T-cell (primary cell): ENCODE measurements at regions not wholly inside any gene's neighbourhood (a gene's known extent, or its start where the extent isn't known, plus 50 kb on each side); places are given as distances from the start of the nearest gene placed in this dataset.

Source experiments
- ATAC-seq, 4 experiments: fragments of 200-7000 bp in 3 of 4; fragments of 150-1000 bp in 1 of 4; cut with Tn5 transposase; replicated peaks in 1 of 4; 1 replicate in 3 of 4; 2 replicates in 1 of 4; pipeline ENCODE4 v1.10.0; 2021; ENCODE audit warnings: moderate library complexity in 3 of 4, mild to moderate bottlenecking in 2 of 4, moderate number of reproducible peaks in 1 of 4
- CTCF ChIA-PET, 2 donors: fragments of 300-600 bp; sonication (Branson Sonifier 250); formaldehyde crosslinking; loops; one replicate each; lab custom pipeline; 2022; ENCODE audit warnings: antibody characterized with exemption in 2 of 2; lab: Charles Lee
- POLR2A ChIA-PET, 2 donors: fragments of 300-600 bp; sonication (Branson Sonifier 250); formaldehyde crosslinking; loops; one replicate each; lab custom pipeline; 2022; ENCODE audit warnings: antibody characterized with exemption in 2 of 2; lab: Charles Lee
- DNase-seq, 35 experiments: peaks; one replicate each; pipeline versions ENCODE4 v3.0.0 to v3.0.0-alpha.2; 2013 to 2023
- H3K27ac ChIP-seq: one replicate; pipeline ENCODE4 v1.5.1; 2013; ENCODE audit warnings: low read length
- H3K27me3 ChIP-seq, 2 experiments: replicated peaks in 1 of 2; 1 replicate in 1 of 2; 2 replicates in 1 of 2; pipeline versions ENCODE4 v1.6.1 to v1.7.0; 2013; ENCODE audit warnings: low read length in 1 of 2, mixed read lengths in 1 of 2; ENCODE audit not compliant: control insufficient read depth in 2 of 2, insufficient read depth in 2 of 2; ENCODE audit errors: extremely low read depth in 1 of 2
- H3K36me3 ChIP-seq, 2 donors: 1 replicate in 1 of 2; 2 replicates in 1 of 2; pipeline versions ENCODE4 v1.6.1 to v1.7.0; 2013; ENCODE audit warnings: low read length in 1 of 2; ENCODE audit not compliant: control insufficient read depth in 2 of 2, insufficient read depth in 1 of 2; ENCODE audit errors: extremely low read depth in 1 of 2
- H3K4me1 ChIP-seq, 2 experiments: 1 replicate in 1 of 2; 2 replicates in 1 of 2; pipeline versions ENCODE4 v1.6.1 to v1.7.0; 2013; ENCODE audit warnings: low read length in 2 of 2, mixed read lengths in 1 of 2; ENCODE audit not compliant: insufficient read depth in 2 of 2, control insufficient read depth in 1 of 2; ENCODE audit errors: extremely low read depth in 1 of 2
- H3K4me3 ChIP-seq, 2 donors: 1 replicate in 1 of 2; 2 replicates in 1 of 2; pipeline versions ENCODE4 v1.5.1 to v1.7.0; 2013; ENCODE audit warnings: mild to moderate bottlenecking in 2 of 2, low read length in 1 of 2, moderate library complexity in 1 of 2; ENCODE audit not compliant: control insufficient read depth in 1 of 2; ENCODE audit errors: extremely low read depth in 1 of 2
- H3K9me3 ChIP-seq: 2 replicates; pipeline ENCODE4 v1.7.0; 2013
- H3K27ac Mint-ChIP-seq, 2 donors: one replicate each; pipeline ENCODE4 v1.8.0; 2020 to 2021; ENCODE audit warnings: mild to moderate bottlenecking in 2 of 2, mixed read lengths in 2 of 2
- H3K27me3 Mint-ChIP-seq, 2 donors: one replicate each; pipeline ENCODE4 v1.8.0; 2021 to 2022; ENCODE audit warnings: mixed read lengths in 2 of 2
- H3K36me3 Mint-ChIP-seq: one replicate; pipeline ENCODE4 v1.8.0; 2021; ENCODE audit warnings: mixed read lengths
- H3K4me1 Mint-ChIP-seq, 3 donors: one replicate each; pipeline ENCODE4 v1.8.0; 2020 to 2022; ENCODE audit warnings: mixed read lengths in 3 of 3, mild to moderate bottlenecking in 1 of 3
- H3K4me3 Mint-ChIP-seq, 3 donors: one replicate each; pipeline ENCODE4 v1.8.0; 2020 to 2022; ENCODE audit warnings: mild to moderate bottlenecking in 3 of 3, mixed read lengths in 3 of 3, moderate library complexity in 3 of 3
- H3K9me3 Mint-ChIP-seq, 3 donors: one replicate each; pipeline ENCODE4 v1.8.0; 2020 to 2022; ENCODE audit warnings: mixed read lengths in 3 of 3
- WGBS: methylation state at CpG from one replicate; pipeline ENCODE4 v1.1.5; 2013; ENCODE audit warnings: missing lambda C conversion rate; ENCODE audit not compliant: insufficient coverage; 5-methylcytosine and 5-hydroxymethylcytosine counted together

GRCh38 chr15:62840526-62841268 lies 201.8 kb upstream of the TPM1 start:
- no peaks in the 10 kb centered on the region for H3K9me3 Mint-ChIP-seq
- ChIA-PET POLR2A (no interaction called here), CTCF (no interaction called here)
- no peak overlapping the region for H3K27ac Mint-ChIP-seq
- no peak for ATAC-seq
- H3K4me3 Mint-ChIP-seq = no peak overlapping the region
- Histone ChIP-seq H3K9me3 (no peaks in the 10 kb centered on the region), H3K4me3 (no peak overlapping the region), H3K36me3 (no peaks in the 10 kb centered on the region), H3K4me1 (no peaks in the 10 kb centered on the region), H3K27ac (no peak overlapping the region), H3K27me3 (peaks cover 0 to 20% of the 10 kb centered on the region in 2 experiments)
- H3K36me3 Mint-ChIP-seq = no peaks in the 10 kb centered on the region
- 89% methylated on average over 16 of the region's 22 CpGs for WGBS
- DNase-seq = no peak
- H3K27me3 Mint-ChIP-seq = peaks cover 0 to 4% of the 10 kb centered on the region in 2 donors
- no peaks in the 10 kb centered on the region for H3K4me1 Mint-ChIP-seq

- no peak for DNase-seq
- Mint-ChIP-seq H3K4me3 (no peak overlapping the region), H3K4me1 (no peaks in the 10 kb centered on the region), H3K27ac (no peak overlapping the region), H3K36me3 (no peaks in the 10 kb centered on the region), H3K9me3 (no peaks in the 10 kb centered on the region), H3K27me3 (peaks cover 2 to 4% of the 10 kb centered on the region in 2 donors)
- H3K27ac ChIP-seq = no peak overlapping the region
- no peaks in the 10 kb centered on the region for H3K9me3 ChIP-seq
- WGBS = 100% methylated on average over 4 of the region's 10 CpGs
- ATAC-seq = no peak
- no peaks in the 10 kb centered on the region for H3K36me3 ChIP-seq
- no peaks in the 10 kb centered on the region for H3K4me1 ChIP-seq
- no peak overlapping the region for H3K4me3 ChIP-seq
- peaks cover 0 to 25% of the 10 kb centered on the region in 2 experiments for H3K27me3 ChIP-seq
- CTCF ChIA-PET = no interaction called here
- POLR2A ChIA-PET = no interaction called here
These were observed 201.3 kb upstream of the TPM1 start for GRCh38 chr15:62841269-62841628.

GRCh38 chr15:62841891-62842559 lies 200.5 kb upstream of the TPM1 start:
- Mint-ChIP-seq H3K4me1 (no peaks in the 10 kb centered on the region), H3K27me3 (peaks cover 5 to 7% of the 10 kb centered on the region in 2 donors), H3K27ac (no peak overlapping the region), H3K36me3 (no peaks in the 10 kb centered on the region), H3K9me3 (no peaks in the 10 kb centered on the region), H3K4me3 (no peak overlapping the region)
- H3K4me3 ChIP-seq = no peak overlapping the region
- WGBS = 67% methylated on average over 3 of the region's 10 CpGs
- DNase-seq (no peak), ATAC-seq (no peak)
- CTCF ChIA-PET = no interaction called here
- POLR2A ChIA-PET = no interaction called here
- no peaks in the 10 kb centered on the region for H3K36me3 ChIP-seq
- H3K27ac ChIP-seq = no peak overlapping the region
- peaks cover 0 to 28% of the 10 kb centered on the region in 2 experiments for H3K27me3 ChIP-seq
- no peaks in the 10 kb centered on the region for H3K9me3 ChIP-seq
- H3K4me1 ChIP-seq = no peaks in the 10 kb centered on the region

GRCh38 chr15:62843311-62843710 lies 199.2 kb upstream of the TPM1 start:
- Mint-ChIP-seq H3K36me3 (no peaks in the 10 kb centered on the region), H3K9me3 (no peaks in the 10 kb centered on the region), H3K4me1 (no peaks in the 10 kb centered on the region), H3K27me3 (peaks cover 8 to 13% of the 10 kb centered on the region in 2 donors), H3K27ac (no peak overlapping the region), H3K4me3 (no peak overlapping the region)
- 65% methylated on average over 5 of the region's 5 CpGs for WGBS
- H3K4me3 ChIP-seq = no peak overlapping the region
- H3K4me1 ChIP-seq = no peaks in the 10 kb centered on the region
- ChIA-PET CTCF (no interaction called here), POLR2A (no interaction called here)
- no peaks in the 10 kb centered on the region for H3K9me3 ChIP-seq
- DNase-seq = no peak
- H3K27me3 ChIP-seq = peaks cover 0 to 37% of the 10 kb centered on the region in 2 experiments
- ATAC-seq = no peak
- H3K36me3 ChIP-seq = no peaks in the 10 kb centered on the region
- H3K27ac ChIP-seq = no peak overlapping the region

GRCh38 chr15:62844564-62845240 lies 197.8 kb upstream of the TPM1 start:
- DNase-seq (no peak), ATAC-seq (no peak)
- Mint-ChIP-seq H3K4me3 (no peak overlapping the region), H3K27me3 (peaks cover 14 to 19% of the 10 kb centered on the region in 2 donors), H3K36me3 (no peaks in the 10 kb centered on the region), H3K4me1 (no peaks in the 10 kb centered on the region), H3K27ac (no peak overlapping the region), H3K9me3 (no peaks in the 10 kb centered on the region)
- POLR2A ChIA-PET = no interaction called here
- CTCF ChIA-PET = no interaction called here
- Histone ChIP-seq H3K27me3 (peaks cover 0 to 37% of the 10 kb centered on the region in 2 experiments), H3K9me3 (no peaks in the 10 kb centered on the region), H3K36me3 (no peaks in the 10 kb centered on the region), H3K4me3 (no peak overlapping the region), H3K27ac (no peak overlapping the region), H3K4me1 (no peaks in the 10 kb centered on the region)
- 83% methylated on average over 5 of the region's 10 CpGs for WGBS

GRCh38 chr15:62845241-62846126 lies 197.1 kb upstream of the TPM1 start:
- Mint-ChIP-seq H3K9me3 (no peaks in the 10 kb centered on the region), H3K4me1 (no peaks in the 10 kb centered on the region), H3K36me3 (no peaks in the 10 kb centered on the region), H3K27me3 (peaks cover 14 to 19% of the 10 kb centered on the region in 2 donors), H3K4me3 (no peak overlapping the region), H3K27ac (no peak overlapping the region)
- H3K4me3 ChIP-seq = no peak overlapping the region
- CTCF ChIA-PET = no interaction called here
- POLR2A ChIA-PET = no interaction called here
- no peak for ATAC-seq
- no peak overlapping the region for H3K27ac ChIP-seq
- 80% methylated on average over 9 of the region's 12 CpGs for WGBS
- H3K27me3 ChIP-seq = peaks cover 0 to 33% of the 10 kb centered on the region in 2 experiments
- no peaks in the 10 kb centered on the region for H3K9me3 ChIP-seq
- no peaks in the 10 kb centered on the region for H3K4me1 ChIP-seq
- no peak for DNase-seq
- no peaks in the 10 kb centered on the region for H3K36me3 ChIP-seq
